Tibial nerve (tissue), 3 donors: ENCODE measurements at regions not wholly inside any gene's neighbourhood (a gene's known extent, or its start where the extent isn't known, plus 50 kb on each side); places are given as distances from the start of the nearest gene placed in this dataset.

Experiments used
- CTCF ChIP-seq, 5 experiments: fragments of 200-600 bp in 3 of 5; fragments of 450-650 bp in 2 of 5; sonication (generic) in 3 of 5; IDR thresholded peaks; one replicate each; pipeline ENCODE4 v1.5.1; 2016 to 2019; ENCODE audit warnings: antibody characterized with exemption in 5 of 5, mild to moderate bottlenecking in 3 of 5, moderate library complexity in 2 of 5
- POLR2A ChIP-seq, 2 donors: fragments of 450-650 bp; IDR thresholded peaks; one replicate each; pipeline ENCODE4 v1.6.1; 2017; ENCODE audit warnings: antibody characterized with exemption in 2 of 2, mild to moderate bottlenecking in 2 of 2, moderate library complexity in 2 of 2

GRCh38 chr5:6941631-6942030, 228.4 kb downstream of the TENT4A start:
- TF ChIP-seq CTCF (IDR thresholded peaks at IDR 0.05) (no peak), POLR2A (IDR thresholded peaks at IDR 0.05) (no peak)
